ENCODE measurements at regions not wholly inside any gene's neighbourhood (a gene's known extent, or its start where the extent isn't known, plus 50 kb on each side); places are given as distances from the start of the nearest gene placed in this dataset.
"Not testable (repeated sequence)": the region's sequence is repeated elsewhere in the genome, so short reads cannot be mapped to it uniquely, and the experiment has no call there.

DNA sequence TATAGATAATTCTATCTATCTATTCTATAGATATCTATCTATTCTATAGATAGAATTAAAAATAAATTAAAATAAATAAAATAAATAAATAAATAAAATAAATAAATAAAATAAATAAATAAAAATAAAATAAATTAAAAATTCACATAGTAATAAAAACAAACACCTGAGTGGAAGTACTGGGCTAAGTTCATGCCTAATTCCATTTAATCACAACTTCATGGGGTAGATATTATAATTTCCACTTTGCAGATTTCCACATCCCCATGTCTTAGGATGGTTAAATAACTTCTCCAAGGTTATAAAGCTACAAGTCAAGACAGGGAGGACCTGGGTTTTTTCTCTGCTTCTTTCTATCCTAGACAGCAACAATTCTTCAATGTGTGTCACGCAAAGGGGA lies 261.4 kb upstream of the MEX3C start:
- DNase-seq (ENCODE audit: low read depth) = no peak

DNA sequence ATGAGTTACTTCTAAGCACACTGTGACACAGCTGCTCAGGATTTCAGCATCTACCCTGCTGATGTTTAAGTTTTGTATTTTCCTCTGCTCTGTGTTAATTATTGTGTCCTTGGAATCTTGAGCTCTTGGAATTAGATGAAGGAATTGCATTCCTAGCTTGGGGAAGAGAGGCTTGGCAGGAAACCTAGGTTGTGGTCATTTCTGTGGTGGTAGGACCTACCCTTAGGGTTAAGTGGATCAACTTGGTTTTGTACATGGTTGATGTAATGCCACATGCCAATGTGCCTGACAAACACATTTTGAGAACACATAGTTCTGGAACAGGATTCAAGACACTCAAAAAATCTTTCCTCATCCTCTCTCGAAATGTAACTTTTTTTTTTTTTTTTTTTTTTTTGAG lies 264.5 kb upstream of the MEX3C start:
- DNase-seq (ENCODE audit: low read depth) = no peak

DNA sequence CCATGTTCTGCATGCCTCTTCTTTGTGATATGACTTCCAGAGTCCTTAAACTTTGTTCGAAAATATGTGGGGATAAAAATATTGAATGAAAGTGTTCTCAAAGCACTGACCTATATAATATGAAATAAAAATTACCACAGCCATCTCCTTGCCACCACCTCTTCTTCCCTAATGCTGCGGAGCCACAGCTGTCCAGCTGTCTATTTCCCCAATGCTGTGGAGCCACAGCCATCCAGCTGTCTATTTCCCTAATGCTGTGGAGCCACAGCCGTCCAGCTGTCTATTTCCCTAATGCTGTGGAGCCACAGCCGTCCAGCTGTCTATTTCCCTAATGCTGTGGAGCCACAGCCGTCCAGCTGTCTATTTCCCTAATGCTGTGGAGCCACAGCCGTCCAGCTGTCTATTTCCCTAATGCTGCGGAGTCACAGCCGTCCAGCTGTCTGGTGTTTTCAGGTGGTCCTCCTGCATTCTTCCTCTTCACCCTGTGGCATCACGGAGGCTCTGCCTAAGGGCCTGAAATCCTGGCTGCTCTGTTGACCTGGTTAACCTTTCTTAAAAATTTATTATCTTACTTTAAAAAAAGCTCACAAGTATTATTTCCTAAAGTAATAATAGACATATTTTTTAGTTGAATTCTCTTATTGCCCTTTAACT lies 266.1 kb upstream of the MEX3C start:
- no peak for DNase-seq (ENCODE audit: low read depth)

DNA sequence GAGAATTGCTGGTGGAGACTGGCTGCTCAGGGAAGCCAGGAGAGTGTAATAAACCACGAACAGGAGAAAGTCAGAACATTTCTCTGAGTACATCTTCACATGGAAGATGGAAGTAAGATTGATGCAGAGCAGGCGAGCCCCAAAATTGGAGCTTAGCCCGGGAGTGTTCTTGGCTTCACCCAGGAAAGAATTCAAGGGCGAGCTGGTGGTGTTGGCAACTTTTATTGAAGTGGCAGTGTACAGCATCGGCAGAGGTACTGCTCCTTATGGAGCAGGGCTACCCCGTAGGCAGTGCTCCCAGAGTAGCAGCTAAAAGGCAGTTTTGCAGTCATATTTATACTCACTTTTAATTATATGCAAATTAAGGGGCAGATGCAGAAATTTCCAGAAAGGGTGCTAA lies 281.4 kb upstream of the MEX3C start:
- DNase-seq (ENCODE audit: low read depth) = no peak

DNA sequence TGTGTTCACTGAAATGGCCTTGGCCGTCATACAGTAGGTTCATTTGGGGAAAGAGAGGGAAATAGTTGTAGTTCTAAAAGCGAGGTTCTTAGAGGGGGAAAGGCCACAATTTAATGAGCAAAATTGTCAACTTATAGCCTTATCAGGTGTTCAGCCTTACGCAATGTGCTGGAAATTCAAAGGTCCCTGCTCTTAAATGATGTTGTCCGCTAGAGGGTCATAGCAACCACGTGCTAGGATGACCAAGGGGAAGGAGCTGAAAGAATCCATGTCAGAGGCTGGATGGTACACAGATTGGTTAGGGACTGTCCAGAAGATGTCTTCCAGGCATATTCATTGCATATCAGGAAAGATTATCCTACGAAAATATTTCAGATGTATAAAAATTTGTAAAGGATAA lies 282.3 kb upstream of the MEX3C start:
- no peak for DNase-seq (ENCODE audit: low read depth)

DNA sequence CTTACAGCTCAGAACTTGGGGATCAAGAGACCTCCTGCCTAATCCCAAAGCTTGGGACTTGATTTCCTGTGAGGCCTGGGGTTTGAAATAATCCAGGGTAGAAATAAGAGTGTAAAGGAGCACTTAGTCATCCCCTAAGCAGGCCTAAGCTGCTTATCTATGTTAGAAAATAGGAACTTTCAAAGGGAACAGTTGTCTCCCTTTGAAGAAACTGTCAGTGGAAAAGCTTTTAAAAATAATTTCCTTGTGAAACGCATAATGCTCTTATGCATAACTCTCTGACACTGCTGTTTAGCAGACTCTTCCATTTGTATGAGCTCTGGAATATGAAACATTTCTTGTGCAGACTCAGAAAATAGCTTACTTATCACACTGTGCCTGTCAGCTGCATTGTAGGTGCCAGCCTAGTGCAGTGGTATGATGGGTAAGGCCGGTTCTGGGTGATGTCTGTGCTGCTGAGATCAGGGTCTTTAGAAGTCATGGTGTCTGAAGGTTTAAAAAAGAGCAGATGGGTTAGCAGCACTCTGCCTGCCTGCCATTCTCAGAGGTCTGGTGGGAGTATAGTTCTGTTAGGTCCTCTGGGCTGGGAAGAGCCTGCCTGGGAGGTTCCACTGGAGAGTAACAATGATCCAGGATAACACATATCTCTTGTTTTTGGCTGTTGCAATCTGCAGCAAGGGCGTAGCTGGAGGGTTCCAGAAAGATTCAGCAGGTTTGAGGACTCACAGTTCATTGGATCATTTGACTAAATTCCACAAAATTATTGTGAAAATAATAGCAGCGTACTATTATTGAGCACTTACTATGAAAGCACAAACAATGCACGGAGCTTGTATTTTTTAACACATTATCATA lies 283.2 kb upstream of the MEX3C start:
- no peak for DNase-seq (ENCODE audit: low read depth)

DNA sequence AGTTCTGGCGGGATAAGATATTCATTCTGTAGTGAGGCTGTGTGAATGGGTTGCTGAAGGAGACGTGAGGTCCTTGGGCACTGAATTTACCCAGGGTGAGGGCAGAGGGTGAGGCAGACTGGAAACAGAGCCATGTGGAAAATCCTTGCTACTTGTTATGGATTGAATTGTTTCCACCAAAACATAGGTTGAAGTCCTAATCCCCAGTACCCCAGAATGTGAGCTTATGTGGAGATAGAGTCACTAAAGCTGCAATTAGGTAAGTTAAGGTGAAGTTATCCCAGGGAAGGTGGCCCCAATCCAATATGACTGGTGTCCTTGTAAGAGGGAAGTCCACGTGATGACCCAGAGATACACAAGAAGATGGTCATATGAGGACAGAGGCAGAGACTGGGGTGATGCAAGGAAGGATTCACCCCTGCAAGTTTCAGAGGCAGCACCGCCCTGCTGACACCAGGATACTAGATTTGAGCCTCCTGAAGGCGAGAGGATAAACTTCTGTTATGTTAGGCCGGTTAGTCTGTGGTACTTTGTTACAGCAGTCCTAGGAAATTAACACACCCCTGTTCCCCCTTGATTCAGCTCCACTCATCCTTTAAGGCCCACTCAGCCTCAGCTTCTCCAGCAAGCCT lies 289.4 kb upstream of the MEX3C start:
- DNase-seq (ENCODE audit: low read depth) = no peak

DNA sequence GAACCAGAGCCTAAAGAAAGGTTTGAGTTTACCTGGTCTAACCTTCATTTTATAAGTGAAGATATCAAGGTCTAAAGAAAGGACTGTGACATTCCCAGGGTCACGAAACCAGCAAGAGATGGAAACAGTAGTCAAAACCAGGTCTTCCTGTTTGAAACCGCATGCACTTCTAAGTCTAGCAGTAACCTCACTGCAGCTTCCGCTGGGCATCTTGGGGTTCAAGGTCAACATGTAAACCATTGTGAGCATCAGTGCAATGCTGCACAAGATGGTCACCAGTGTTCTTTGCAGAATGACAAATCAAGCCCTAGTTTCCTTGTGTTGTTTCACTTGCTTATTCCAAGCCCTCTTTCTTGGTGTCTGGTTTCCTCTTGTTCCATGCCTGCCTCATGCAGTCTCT lies 292.9 kb upstream of the MEX3C start:
- no peak for DNase-seq (ENCODE audit: low read depth)

DNA sequence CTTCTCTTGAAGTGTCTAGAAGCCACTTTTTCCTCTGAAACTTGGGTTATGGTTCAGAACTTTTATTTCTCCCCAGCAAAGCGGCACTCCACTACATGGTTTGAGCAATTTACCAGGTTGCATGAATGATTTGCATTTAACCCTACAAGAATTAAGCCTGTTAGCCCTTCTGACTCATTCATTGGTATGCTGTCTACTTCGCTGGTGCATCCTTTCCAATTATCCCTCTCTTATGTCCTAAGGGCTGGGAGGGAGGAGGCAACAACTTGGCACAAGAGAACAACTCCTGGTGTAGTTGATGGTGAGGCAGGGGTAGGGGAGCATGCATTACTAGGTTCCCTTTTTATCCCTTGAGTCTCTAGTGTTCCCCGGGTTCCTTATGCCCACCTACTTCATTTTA lies 293.4 kb upstream of the MEX3C start:
- DNase-seq (ENCODE audit: low read depth) = no peak

DNA sequence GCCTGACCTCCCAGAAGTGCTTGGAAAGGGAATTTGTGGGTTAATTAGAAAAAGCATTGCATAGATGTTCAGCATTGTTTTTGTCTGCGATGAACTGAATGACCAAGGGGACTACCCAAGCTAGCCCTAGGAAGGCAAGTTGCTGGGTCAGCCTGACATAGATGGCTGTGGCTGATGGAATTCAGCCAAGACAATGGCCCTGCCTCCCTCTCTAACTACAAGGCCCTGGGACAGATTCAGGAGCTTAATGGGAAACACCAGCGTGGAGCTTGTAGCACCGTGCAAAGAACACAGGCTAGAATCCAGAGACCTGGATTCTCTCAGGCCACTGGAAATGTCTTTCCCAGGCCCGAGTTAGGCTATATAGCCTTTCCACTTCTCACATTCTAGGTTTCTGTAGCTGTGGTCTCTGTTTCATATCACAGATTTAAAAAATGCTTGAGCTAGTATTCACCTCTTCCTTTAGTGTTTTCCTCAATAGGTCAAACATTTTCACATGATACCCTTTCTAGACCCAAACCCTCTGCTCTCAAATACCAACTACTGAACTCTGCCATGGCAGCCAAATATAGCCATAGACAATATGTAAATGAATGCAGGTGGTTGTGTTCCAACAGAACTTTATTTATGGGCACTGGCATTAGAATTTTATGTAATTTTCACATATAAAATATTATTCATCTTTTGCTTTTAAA lies 294.3 kb upstream of the MEX3C start:
- no peak for DNase-seq (ENCODE audit: low read depth)

DNA sequence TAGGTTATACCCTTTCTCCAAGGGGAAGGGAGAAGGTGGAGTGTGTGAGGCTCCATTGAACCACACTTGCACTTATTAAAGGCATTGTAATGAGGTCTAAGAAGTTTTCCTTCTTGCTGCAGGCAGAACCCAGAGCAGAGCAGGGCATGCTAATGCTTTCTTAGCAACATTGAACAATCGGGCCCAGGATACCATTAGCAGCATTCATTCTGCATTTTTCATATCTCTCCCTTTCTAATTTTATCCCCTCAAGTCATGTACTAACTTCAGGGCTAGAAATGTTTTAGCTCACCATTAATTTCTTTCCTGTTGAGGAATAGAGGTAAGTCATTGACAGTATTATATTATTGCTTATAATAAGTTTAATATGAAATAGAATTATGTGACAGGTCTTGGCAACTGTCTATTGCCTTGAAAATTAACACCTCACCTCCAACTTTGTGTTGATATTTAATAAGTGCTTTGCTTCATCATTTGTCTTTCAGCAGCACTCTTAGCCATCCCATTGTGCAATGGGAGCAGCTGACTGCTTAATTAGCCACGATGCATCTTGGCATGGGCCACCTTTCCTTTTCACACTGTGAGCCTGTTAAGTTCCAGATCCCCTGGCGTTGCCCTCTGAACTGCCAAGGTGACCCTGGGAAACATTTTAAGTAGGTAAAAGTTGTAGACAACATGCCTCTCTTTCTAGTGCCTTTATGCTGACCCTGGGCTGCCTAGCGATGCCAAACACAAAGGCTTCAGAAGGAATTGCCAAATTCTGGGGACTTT lies 300.8 kb upstream of the MEX3C start:
- no peak for DNase-seq (ENCODE audit: low read depth)

DNA sequence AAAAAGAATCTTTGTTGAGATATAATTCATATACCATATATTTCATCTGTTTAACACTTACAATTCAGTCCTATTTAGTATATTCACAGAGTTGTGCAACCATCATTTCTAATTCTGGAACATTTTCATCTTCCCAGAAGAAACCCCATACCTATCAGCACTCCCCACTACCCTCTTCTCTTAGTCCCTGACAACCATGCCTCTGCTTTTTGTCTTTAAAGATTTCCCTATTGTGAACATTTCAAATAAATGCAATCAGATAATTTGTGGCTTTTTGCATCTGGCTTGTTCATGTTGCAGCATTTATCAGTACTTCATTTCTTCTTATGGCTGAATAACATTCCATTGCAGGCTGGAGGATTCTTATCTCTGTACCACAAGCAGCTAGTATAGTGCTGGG lies 305.9 kb upstream of the MEX3C start:
- no peak for DNase-seq (ENCODE audit: low read depth)

DNA sequence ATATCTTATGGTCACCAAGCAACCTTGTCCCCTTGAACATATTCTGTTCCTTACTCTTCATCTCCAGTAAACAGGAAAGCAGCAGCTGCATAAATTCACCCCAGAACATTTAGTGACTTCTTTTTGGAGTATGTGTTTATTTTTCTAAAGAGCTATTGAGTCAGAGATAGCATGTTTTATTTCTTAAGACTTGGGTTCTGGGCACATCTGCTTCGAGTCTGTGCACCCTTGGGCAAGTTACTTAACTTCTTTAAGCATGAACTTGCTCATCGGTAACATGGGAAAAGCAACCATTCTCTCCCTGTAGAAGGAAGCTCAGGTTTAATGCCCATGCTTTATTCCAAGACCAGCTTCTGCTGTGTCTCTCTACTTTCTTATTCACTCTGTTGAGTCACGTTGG lies 309.3 kb upstream of the MEX3C start:
- DNase-seq (ENCODE audit: low read depth) = no peak

DNA sequence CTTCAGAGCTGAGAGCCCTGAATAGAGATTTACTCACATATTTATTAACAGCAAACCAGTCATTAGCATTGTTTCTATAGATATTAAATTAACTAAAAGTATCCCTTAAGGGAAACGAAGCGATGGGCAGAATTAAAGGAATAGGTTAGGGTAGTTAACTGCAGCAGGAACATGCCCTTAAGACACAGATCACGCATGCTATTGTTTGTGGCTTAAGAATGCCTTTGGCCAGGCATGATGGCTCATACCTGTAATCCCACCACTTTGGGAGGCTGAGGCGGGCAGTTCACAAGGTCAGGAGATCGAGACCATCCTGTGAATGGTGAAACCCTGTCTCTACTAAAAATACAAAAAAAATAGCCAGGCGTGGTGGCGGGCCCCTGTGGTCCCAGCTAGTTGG lies 310.9 kb upstream of the MEX3C start:
- DNase-seq (ENCODE audit: low read depth) = not testable (repeated sequence)

DNA sequence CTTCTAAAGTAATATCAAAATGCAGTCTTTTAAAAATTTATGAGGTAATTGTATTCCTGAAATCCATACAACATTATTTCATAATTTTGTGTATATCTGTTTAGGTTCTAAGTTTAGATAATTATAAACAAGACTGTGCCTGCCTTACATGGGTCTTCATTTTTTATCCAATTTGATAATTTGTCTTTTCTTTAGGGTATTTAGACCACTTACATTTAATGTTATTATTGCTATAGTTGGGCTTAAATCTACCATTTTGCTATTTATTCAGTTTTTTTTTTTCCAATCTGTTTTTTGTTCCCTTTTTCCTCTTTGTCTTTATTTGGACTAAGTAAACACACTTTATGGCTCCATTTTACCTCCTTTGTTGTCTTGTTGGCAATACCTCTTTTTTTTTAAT lies 312.5 kb upstream of the MEX3C start:
- no peak for DNase-seq (ENCODE audit: low read depth)

DNA sequence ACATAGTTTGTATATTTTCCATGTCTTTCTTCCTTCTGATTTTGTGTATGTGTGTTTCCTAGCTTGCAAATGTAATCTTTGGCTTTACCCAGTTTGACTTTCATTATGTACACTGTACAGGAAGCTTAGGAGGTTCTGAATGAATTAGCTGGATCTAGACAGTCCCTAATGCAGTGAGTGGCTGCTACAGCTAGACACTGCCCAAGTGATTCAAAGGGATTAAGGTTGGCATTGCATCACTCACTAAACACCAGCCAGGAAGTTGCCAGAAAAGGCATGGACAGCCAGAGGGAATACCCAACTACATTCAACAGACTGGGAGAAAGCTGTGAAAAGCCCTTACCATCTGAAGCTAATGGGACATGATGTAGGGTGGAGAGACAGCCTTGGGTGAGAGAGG lies 316.0 kb upstream of the MEX3C start:
- DNase-seq (ENCODE audit: low read depth) = no peak

DNA sequence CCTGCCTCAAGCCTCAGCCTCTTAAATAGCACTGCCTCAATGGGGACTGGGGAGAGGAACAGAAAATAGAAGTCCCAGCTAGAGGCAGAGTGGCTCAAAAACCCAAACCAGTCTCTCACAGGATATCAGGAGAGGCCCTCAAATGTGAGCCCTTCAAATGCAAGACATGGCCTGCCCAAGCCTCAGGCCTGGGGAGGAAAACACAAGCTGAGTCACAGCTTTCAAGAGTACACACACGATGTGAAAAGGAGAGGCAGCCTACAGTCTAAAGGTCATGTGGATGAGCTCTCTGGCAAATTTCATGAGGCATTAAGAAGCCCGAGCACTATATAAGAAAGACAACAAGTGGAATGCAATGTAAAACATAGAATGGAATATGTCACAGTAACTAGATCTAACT lies 316.6 kb upstream of the MEX3C start:
- no peak for DNase-seq (ENCODE audit: low read depth)

DNA sequence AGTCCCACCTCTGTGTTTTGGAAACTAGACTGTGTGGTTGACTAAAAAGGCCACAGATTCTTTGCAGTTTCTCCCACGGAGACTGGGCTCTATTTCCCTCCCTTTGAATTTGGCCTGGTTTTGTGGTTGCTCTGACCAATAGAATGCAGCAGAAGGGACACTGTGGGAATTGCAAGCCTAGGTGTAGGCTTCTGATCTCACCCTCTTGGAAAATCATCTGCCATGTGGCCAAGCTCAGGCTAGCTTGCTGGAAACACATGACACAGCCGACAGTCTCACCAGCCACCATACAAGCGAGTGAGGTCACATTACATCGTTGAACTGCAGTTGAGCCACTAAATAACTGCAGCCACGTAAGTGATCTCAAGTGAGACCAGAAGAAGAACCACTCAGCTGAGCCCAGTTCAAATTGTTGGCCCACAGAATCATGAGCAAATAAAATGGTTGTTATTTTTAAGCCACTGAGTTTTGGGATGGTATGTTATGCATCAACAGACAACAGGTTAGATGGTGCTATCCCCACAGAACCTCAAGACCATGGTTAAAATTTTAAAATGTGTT lies 319.1 kb upstream of the MEX3C start:
- no peak for DNase-seq (ENCODE audit: low read depth)

DNA sequence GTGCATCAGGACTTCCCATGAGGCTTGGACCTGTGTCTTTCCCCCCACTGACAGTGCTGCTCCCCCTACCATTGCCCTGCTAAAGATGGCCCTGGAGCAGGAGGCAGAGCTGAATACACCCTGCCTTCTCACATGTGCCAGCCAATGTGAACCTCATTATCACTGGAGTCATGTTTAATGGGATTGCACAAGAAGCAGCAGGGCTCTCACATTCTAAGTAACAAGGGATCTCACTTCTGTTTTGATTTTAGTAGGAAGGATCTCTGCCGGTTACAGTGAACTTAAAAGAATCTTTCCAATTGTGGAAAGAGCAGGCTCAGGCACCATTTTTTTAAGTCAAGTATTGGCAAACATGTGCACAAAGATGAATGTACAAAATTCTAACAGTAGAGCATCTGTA lies 322.1 kb upstream of the MEX3C start:
- no peak for DNase-seq (ENCODE audit: low read depth)

DNA sequence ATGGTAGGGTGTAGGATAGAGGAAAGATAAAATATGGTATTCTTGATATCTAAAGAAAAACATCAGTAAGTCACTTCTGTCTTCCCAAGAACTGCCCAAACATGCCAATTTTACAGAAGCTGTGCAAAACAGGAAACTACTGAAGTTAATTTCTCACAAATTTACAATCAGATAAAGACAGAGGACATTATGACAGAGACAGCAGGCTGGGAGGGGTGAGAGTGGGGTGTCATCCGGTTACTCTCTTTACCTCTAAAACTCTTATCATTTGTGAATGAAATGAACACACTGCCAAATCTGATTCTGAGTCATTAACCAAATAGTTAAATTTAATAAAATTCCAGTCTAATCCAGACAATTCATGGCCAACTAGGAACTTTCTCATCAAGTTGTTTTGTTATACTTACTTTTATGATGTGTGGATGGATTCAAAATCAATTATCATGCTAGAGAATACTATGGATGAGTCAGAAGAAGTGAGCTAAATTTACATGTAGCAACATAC lies 323.2 kb upstream of the MEX3C start:
- DNase-seq (ENCODE audit: low read depth) = no peak

DNA sequence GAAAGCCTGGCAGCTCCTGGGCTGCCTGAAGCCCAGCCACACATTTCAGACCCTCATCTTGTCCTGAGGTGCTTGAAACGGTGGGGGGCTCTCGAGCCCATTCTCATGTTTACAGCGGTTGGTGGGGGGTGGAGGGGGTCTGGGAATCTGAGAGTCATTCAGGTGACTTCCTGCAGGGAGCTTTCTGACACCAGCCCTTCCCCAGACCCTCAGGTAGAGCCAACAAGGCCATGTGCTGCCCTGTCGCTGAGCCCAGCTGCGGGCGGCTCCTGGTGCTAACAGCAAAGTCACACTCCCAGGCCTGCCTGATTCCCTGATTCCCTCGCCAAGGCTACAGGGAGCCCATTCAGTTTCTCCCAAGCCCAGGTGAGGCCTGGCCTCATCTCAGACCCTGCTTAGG lies 324.9 kb upstream of the MEX3C start:
- DNase-seq (ENCODE audit: low read depth) = no peak

DNA sequence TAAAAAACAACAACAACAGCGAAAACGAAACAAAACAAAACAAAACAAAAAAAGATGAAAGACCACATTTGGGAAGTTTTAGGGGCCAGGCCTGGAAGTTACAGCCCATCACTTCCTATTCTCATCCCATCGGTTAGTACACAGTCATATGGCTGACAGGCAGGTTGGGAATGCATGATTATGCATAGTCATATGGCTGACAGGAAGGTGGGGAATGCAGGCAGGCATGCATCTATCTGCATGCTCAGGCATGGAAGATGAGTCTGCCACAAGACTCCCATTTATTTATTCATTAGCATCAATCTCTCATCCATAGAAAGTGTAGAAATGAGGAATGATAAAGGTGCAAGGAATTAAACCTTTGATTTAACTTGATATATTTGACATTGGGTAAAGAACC lies 325.3 kb upstream of the MEX3C start:
- DNase-seq (ENCODE audit: low read depth) = no peak
